AG09309 (cell line): ENCODE measurements at regions not wholly inside any gene's neighbourhood (a gene's known extent, or its start where the extent isn't known, plus 50 kb on each side); places are given as distances from the start of the nearest gene placed in this dataset.

Source experiments
- DNase-seq: peaks from one replicate; pipeline ENCODE4 v3.0.0-alpha.2; 2010; ENCODE audit warnings: low read depth
- H3K4me3 ChIP-seq: 2 replicates; pipeline ENCODE4 v1.5.1; 2011; ENCODE audit warnings: mild to moderate bottlenecking, low read depth, low read length, moderate library complexity; ENCODE audit not compliant: control insufficient read depth
- CTCF ChIP-seq: IDR thresholded peaks from 2 replicates; pipeline ENCODE4 v1.5.1; 2011; ENCODE audit warnings: mild to moderate bottlenecking, low read depth, low read length, inconsistent platforms; ENCODE audit not compliant: insufficient read depth, control insufficient read depth; ENCODE audit errors: missing control alignments

- DNase-seq = no peak
- no peak overlapping the region for H3K4me3 ChIP-seq
- TF ChIP-seq CTCF = no peak
These were observed 973.7 kb upstream of the POU3F3 start for GRCh38 chr2:103880081-103880834.

- no peak for TF ChIP-seq CTCF
- no peak for DNase-seq
- no peak overlapping the region for H3K4me3 ChIP-seq
These were observed 966.3 kb upstream of the POU3F3 start for GRCh38 chr2:103887625-103888024.

- H3K4me3 ChIP-seq = no peak overlapping the region
- TF ChIP-seq CTCF = no peak
- no peak for DNase-seq
These were observed 957.7 kb upstream of the POU3F3 start for GRCh38 chr2:103896182-103896581.

GRCh38 chr2:103898561-103898960 lies 955.4 kb upstream of the POU3F3 start:
- no peak for TF ChIP-seq CTCF
- no peak overlapping the region for H3K4me3 ChIP-seq
- DNase-seq = no peak

- no peak for DNase-seq
- H3K4me3 ChIP-seq = no peak overlapping the region
- no peak for TF ChIP-seq CTCF
These were observed 951.6 kb upstream of the POU3F3 start for GRCh38 chr2:103902347-103902746.

GRCh38 chr2:103921161-103921560 lies 932.8 kb upstream of the POU3F3 start:
- H3K4me3 ChIP-seq = no peak overlapping the region
- no peak for DNase-seq
- TF ChIP-seq CTCF = no peak

GRCh38 chr2:103942199-103942598 lies 911.7 kb upstream of the POU3F3 start:
- no peak for DNase-seq
- TF ChIP-seq CTCF = no peak
- H3K4me3 ChIP-seq = no peak overlapping the region
